ENCODE measurements at regions not wholly inside any gene's neighbourhood (a gene's known extent, or its start where the extent isn't known, plus 50 kb on each side); places are given as distances from the start of the nearest gene placed in this dataset.

GRCh38 chr7:8809320-8809719 is 375.9 kb downstream of the NXPH1 start:
- TF ChIP-seq CTCF (IDR thresholded peaks at IDR 0.05) (no peak), EP300 (IDR thresholded peaks at IDR 0.05) (no peak), POLR2A (IDR thresholded peaks at IDR 0.05) (no peak)
